Dermis blood vessel endothelial cell (primary cell): ENCODE measurements at regions not wholly inside any gene's neighbourhood (a gene's known extent, or its start where the extent isn't known, plus 50 kb on each side); places are given as distances from the start of the nearest gene placed in this dataset.

Experiments
- DNase-seq: peaks from one replicate; pipeline ENCODE4 v3.0.0; 2010

DNA sequence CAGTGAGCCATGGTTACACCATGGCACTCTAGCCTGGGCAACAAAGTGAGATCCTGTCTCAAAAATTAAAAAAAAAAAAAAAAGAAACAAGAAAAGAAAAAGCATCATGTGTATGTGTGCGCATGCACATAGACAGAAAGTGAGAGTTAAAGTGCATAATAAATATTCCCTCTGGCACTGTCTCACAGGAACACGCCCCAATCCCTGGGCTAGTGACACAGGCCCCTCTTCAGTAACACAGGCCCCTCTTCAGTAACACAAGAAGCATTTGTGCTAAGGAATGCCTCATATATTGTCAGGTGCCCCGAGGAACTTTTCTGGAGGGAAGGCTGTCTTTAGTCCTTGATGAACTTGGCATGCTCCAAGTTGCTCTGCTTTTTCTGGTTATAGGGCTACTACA is 57.5 kb downstream of the RPL27A start:
- DNase-seq, result no peak

DNA sequence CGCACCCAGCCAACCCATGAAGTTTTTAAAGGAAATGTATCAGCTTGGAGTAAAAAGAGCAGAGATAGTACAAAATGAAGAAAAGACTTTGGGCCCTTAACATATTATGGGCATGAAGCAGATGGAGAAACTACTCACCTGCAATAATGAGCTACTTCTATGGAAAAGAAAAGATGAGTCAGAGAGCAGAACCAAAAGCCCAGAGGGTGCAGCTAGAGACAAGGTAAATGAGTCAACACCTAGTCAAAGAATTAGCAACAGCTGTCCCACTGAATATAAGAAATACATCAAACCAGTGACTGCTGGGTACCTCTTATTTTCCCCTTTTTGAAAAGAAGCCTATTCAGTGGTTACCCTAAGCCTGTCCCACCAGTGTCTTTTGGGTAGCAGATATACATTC is 61.8 kb downstream of the RPL27A start:
- no peak for DNase-seq

DNA sequence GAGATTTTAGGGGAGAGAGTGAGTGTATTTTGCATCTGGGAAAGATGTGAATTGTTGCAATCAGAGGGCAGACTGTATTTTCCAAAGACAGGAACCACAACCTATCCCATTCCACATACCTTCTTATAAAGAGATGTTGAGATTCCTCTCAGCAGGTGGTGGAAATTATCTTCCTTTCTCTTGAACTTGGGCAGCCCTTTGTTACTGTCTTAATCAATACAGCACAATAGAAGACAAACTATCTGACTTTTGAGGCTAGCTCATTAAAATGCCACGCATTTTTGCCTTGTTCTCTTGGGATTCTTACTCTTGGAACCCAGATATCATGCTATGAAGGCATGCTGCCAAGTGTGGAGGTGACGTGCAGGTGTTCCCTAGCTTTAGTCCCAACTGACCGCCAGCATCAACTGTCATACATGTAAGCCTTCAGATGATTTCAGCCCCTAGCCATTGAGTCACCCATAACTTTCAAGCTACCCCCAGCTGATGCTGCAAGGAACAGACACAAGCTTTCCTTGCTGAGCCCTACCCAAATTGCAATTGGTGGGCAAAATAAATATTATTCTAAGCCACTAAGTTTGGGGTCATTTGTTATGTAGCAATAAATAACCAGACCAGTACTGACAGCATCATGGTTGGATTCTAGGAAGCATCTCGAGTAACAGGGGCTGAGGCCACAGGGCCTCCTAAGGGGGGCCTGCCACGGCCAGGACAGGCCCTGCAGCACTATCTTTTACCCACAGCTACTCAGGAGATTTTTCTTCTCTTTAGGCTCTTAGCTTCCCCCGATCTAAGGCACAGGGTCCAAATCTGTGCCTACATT is 63.0 kb downstream of the RPL27A start:
- no peak for DNase-seq

- DNase-seq, result no peak
Measured at GRCh38 chr11:8746331-8746974, 63.9 kb downstream of the RPL27A start.

GRCh38 chr11:8747173-8747572 is 64.6 kb downstream of the RPL27A start:
- no peak for DNase-seq

GRCh38 chr11:8748317-8748716 is 65.7 kb downstream of the RPL27A start:
- DNase-seq, result no peak

DNA sequence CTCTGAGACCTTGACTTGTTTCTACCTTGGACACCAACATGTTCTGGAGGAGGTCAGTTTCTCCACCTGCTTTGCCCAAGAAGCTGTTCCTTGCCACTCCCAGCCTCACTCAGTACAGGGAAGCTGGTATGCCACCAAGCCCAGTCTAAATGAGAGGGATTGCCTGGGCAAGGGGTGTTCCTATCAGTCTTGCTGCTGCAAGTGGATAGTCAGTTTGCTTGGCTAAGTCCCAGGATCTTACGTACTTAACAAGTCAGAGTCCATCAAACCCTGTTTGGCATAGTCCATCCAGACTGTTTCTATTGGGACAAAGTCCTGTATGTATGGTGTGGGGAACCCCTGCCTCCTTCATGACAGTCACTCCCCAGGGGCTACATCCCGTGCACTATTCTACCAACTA is 66.6 kb downstream of the RPL27A start:
- DNase-seq, result no peak

DNA sequence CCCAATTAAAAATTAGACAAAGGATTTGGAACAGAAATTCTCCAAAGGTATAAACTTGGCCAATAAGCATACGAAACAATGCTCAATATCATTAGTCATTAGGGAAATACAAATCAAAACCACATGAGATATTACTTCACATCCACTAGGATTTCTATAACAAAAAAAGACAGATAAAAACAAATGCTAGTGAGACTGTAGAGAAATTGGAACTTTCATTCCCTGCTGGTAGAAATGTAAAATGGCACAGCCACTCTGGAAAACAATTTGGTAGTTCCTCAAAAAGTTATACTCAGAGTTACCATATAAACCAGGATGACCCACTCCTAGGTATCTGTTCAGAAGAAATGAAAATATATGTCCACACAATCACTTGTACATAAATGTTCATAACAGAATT is 71.6 kb downstream of the RPL27A start:
- no peak for DNase-seq

DNA sequence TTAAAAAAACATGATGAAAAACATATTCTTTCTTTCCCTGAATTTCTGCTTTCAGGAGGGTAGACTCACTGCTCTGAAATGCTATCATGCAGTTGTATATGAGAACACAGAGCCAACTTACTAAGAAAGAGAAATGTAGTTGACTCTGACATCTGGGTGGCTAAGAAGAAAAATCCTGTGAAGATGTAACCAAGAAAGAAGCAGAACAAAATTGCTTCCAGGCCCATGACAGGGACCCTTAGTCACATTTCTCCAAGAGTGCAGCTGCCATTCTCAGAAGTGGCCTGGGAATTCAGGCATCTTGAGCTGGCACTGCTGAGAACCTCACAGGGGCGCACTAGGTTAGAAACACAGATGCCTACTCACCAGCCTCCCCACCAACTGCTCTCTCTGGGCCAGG is 73.6 kb downstream of the RPL27A start:
- DNase-seq, result no peak

- DNase-seq, result no peak
Measured at GRCh38 chr11:8757047-8757446, 74.5 kb downstream of the RPL27A start.

GRCh38 chr11:8757533-8757932 is 74.9 kb downstream of the RPL27A start:
- DNase-seq, result no peak

GRCh38 chr11:8758619-8759169 is 76.1 kb downstream of the RPL27A start:
- DNase-seq, result no peak

DNA sequence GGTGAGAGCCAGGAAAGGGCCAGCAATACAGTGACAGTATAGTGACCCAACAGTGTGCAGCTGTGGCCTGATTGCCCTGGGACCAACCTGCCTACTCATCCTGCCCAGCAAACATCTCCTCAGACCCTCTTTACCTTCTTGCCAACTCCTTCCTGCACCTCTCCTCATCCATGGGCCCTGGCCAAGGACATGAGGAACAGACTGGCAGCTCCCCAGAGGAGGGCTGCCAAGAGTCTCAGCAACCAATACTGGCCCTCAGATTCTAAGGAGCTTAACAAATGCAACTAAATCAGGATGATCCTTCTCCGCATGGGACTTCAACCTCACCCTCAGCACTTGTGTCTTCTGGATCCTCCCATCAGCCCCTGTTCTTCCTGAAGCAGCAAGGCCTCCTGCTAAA is 77.0 kb downstream of the RPL27A start:
- DNase-seq, result no peak

DNA sequence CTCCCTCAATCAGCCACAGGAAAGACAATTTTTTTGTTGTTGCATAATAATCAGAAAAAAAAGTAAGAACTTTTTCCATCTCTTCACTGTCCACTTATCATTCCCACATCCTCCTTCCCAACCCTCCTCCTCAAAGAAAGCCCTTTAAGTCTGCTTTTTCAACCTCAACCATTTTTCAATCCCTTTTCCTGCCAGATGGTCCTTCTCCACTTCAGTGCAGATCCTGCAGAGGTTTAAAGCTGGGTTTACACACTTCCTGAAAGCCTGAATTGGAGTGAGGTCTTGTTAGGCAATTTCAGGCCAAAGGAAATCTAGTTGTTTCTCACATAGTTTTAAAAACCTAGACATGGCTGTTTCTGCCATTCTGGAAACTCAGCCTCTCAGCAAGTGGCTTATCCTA is 78.3 kb downstream of the RPL27A start:
- peak; percentile 13 for DNase-seq

- no peak for DNase-seq
Measured at GRCh38 chr11:8763070-8763685, 80.6 kb downstream of the RPL27A start.

DNA sequence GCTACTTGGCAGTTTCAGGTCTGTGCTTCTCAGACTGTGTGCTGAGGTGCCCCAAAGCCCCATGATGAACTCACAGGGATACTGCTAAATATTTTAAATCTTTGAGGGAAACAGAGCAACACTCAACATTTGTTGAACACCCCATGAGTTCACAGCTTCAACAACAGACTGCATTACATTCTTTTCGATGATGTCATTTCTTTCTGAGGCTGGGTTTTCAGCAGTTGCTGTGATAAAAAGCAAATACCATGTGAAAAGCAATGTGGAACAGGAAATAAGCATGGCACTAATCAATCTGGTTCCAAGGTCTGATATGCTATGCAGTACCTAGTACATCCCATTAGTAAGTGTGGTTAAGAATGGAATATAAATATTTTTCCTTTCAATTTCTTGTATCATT is 82.7 kb downstream of the RPL27A start:
- DNase-seq, result peak; percentile 39

- DNase-seq, result no peak
Measured at GRCh38 chr11:8766043-8766987, 83.7 kb downstream of the RPL27A start.

- DNase-seq, result no peak
Measured at GRCh38 chr11:8766988-8767374, 84.4 kb downstream of the RPL27A start.

DNA sequence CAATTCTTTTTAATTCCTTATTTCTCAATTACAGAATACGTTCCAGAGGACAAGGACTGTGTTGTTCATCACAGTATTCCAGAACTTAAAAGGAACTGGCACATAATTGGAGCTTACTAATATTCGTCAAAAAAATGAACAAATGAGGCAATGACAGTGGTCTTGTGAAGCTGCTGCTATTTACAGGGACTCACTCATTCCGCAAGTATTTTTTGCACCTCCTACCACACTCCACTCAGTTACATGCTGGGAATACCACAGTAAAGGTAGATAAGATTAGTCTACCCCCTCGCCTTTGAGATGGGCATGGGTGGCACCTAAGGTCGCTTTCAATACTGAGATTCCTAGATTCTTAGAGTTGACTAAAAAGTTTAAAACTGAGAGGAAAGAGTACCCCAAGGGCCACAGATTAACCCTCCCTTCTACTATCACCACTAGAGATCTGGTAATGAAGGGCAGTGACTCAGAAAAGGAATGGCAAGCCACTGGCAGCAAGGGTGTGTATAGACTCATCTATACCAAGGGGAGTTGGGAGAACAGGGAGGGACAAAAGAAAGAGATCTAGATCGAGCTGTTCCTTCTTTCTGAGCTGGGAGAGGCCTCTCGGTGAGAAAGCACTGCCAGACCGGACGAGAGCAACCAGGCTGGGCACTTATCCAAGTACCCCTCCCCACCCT is 85.0 kb downstream of the RPL27A start:
- no peak for DNase-seq

DNA sequence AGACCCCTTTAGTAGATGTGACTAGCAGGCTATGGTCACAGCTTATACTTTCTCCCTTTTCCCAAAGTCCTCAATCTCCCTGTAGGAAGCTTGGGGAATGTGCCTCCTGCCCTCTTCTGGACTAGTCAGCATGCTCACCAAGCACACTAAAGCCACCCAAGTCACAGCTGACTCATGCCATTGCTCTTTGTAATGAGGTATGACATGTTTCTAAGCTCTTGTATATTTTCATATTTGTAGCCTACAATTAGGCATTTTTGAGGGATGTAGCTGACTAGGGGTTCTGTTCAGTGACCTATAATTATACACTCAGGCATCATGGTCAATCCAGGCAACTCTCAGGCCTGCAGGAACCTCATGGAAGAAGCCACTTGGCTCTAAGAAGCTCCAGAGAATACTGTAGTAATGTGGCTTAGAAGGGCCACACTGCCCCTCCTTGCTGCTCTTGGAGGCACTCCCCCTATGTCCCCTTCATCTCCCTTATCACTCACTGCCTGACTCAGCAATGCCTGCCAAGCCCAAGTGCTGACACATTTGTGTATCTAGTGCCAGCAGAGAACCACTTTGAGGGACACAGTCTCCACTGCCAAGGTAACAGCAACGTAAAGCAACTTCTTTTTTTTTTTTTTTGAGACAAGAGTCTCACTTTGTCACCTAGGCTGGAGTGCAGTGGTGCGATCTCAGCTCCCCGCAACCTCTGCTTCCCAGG is 86.2 kb downstream of the RPL27A start:
- DNase-seq, result peak; percentile 43
